ENCODE measurements at regions not wholly inside any gene's neighbourhood (a gene's known extent, or its start where the extent isn't known, plus 50 kb on each side); places are given as distances from the start of the nearest gene placed in this dataset.

- Histone ChIP-seq H3K4me3 (replicated peaks in 1 of 3) (no peak overlapping the region), H3K4me1 (peaks cover 0 to 5% of the 10 kb centered on the region in 2 donors), H3K27me3 (no peaks in the 10 kb centered on the region), H3K36me3 (no peaks in the 10 kb centered on the region), H3K27ac (no peak overlapping the region), H3K9me3 (no peaks in the 10 kb centered on the region)
- TF ChIP-seq POLR2A (IDR thresholded peaks at IDR 0.05), result no peak
- no peak for TF ChIP-seq CTCF (IDR thresholded peaks at IDR 0.05)
- no peak for DNase-seq
- 86 to 90% methylated on average over 3 of the region's 3 CpGs for WGBS, 2 donors
- intact Hi-C loops (cut with DNase I), result no loop called here
Measured at GRCh38 chr2:41957431-41957830, 90.4 kb upstream of the PKDCC start.

- H3K27ac ChIP-seq, result no peak overlapping the region
- intact Hi-C loops (cut with DNase I), result no loop called here
- no peak overlapping the region for H3K4me3 ChIP-seq (replicated peaks in 1 of 3)
- no peaks in the 10 kb centered on the region for H3K36me3 ChIP-seq
- TF ChIP-seq POLR2A (IDR thresholded peaks at IDR 0.05) (no peak), CTCF (IDR thresholded peaks at IDR 0.05) (no peak)
- DNase-seq, result no peak
- H3K27me3 ChIP-seq, result no peaks in the 10 kb centered on the region
- H3K4me1 ChIP-seq, result peaks cover 2 to 10% of the 10 kb centered on the region in 2 donors
- WGBS, 2 donors, result 76 to 82% methylated on average over 4 of the region's 4 CpGs
- no peaks in the 10 kb centered on the region for H3K9me3 ChIP-seq
Measured at GRCh38 chr2:41958251-41958650, 89.6 kb upstream of the PKDCC start.

GRCh38 chr2:41958775-41959174, 89.0 kb upstream of the PKDCC start:
- WGBS, 2 donors, result 97 to 98% methylated on average over 2 of the region's 2 CpGs
- Histone ChIP-seq H3K4me3 (replicated peaks in 1 of 3) (no peak overlapping the region), H3K4me1 (peaks cover 6 to 15% of the 10 kb centered on the region in 2 donors), H3K36me3 (no peaks in the 10 kb centered on the region), H3K27ac (no peak overlapping the region), H3K9me3 (no peaks in the 10 kb centered on the region), H3K27me3 (no peaks in the 10 kb centered on the region)
- DNase-seq, result no peak
- intact Hi-C loops (cut with DNase I), result no loop called here
- TF ChIP-seq CTCF (IDR thresholded peaks at IDR 0.05) (no peak), POLR2A (IDR thresholded peaks at IDR 0.05) (no peak)

GRCh38 chr2:41959760-41960159, 88.1 kb upstream of the PKDCC start:
- no peaks in the 10 kb centered on the region for H3K9me3 ChIP-seq
- no peaks in the 10 kb centered on the region for H3K36me3 ChIP-seq
- intact Hi-C loops (cut with DNase I), result no loop called here
- peaks cover 16 to 25% of the 10 kb centered on the region in 2 donors for H3K4me1 ChIP-seq
- no peak for DNase-seq
- H3K4me3 ChIP-seq (replicated peaks in 1 of 3), result no peak overlapping the region
- 93 to 98% methylated on average over 2 of the region's 2 CpGs for WGBS, 2 donors
- TF ChIP-seq POLR2A (IDR thresholded peaks at IDR 0.05), result no peak
- TF ChIP-seq CTCF (IDR thresholded peaks at IDR 0.05), result no peak
- H3K27ac ChIP-seq, result no peak overlapping the region
- no peaks in the 10 kb centered on the region for H3K27me3 ChIP-seq

- DNase-seq, result no peak
- no peaks in the 10 kb centered on the region for H3K9me3 ChIP-seq
- peaks cover 42 to 49% of the 10 kb centered on the region in 2 donors for H3K4me1 ChIP-seq
- H3K36me3 ChIP-seq, result no peaks in the 10 kb centered on the region
- intact Hi-C loops (cut with DNase I), result no loop called here
- H3K27ac ChIP-seq, result peak overlapping the region; percentile 8 to 95 (median 69)
- 68 to 72% methylated on average over 5 of the region's 5 CpGs for WGBS, 2 donors
- TF ChIP-seq POLR2A (IDR thresholded peaks at IDR 0.05) (no peak), CTCF (IDR thresholded peaks at IDR 0.05) (no peak)
- H3K27me3 ChIP-seq, result no peaks in the 10 kb centered on the region
- H3K4me3 ChIP-seq (replicated peaks in 1 of 3), result no peak overlapping the region
Measured at GRCh38 chr2:41962922-41963622, 84.7 kb upstream of the PKDCC start.

Measured in thyroid gland (tissue), 4 donors.